Astrocyte (in vitro differentiated cells and primary cell): ENCODE measurements at regions not wholly inside any gene's neighbourhood (a gene's known extent, or its start where the extent isn't known, plus 50 kb on each side); places are given as distances from the start of the nearest gene placed in this dataset.

Experiments used
- DNase-seq: peaks from one replicate; pipeline ENCODE4 v3.0.0-alpha.2; 2010; ENCODE audit warnings: low read depth
- FAIRE-seq: peaks from 2 replicates; lab custom pipeline; 2011; peaks lifted over from hg19 to GRCh38; lab: Jason Lieb, UNC
- H2AFZ ChIP-seq: 2 replicates; pipeline ENCODE4 v1.6.0; 2012; ENCODE audit warnings: low read depth, low read length, inconsistent platforms
- H3K27ac ChIP-seq: 2 replicates; pipeline ENCODE4 v1.5.1; 2011; ENCODE audit warnings: low read depth, low read length, inconsistent platforms
- H3K27me3 ChIP-seq: 2 replicates; pipeline ENCODE4 v1.6.0; 2011; ENCODE audit warnings: low read length, inconsistent platforms; ENCODE audit not compliant: insufficient read depth
- H3K36me3 ChIP-seq: 2 replicates; pipeline ENCODE4 v1.5.1; 2011; ENCODE audit warnings: low read length, inconsistent platforms; ENCODE audit not compliant: insufficient read depth
- H3K4me1 ChIP-seq: 2 replicates; pipeline ENCODE4 v1.5.1; 2011; ENCODE audit warnings: low read length, inconsistent platforms; ENCODE audit not compliant: insufficient read depth
- H3K4me2 ChIP-seq: 2 replicates; pipeline ENCODE4 v1.6.0; 2012; ENCODE audit warnings: low read length, inconsistent platforms
- H3K4me3 ChIP-seq: 2 replicates; pipeline ENCODE4 v1.5.1; 2011; ENCODE audit warnings: low read depth, mild to moderate bottlenecking, low read length, inconsistent platforms; ENCODE audit not compliant: insufficient read depth
- H3K79me2 ChIP-seq: 2 replicates; pipeline ENCODE4 v1.6.0; 2012; ENCODE audit warnings: mild to moderate bottlenecking, low read length, inconsistent platforms; ENCODE audit not compliant: insufficient read depth
- H3K9ac ChIP-seq: 2 replicates; pipeline ENCODE4 v1.6.0; 2012; ENCODE audit warnings: mild to moderate bottlenecking, low read length, inconsistent platforms
- H3K9me3 ChIP-seq: 2 replicates; pipeline ENCODE4 v1.5.1; 2012; ENCODE audit warnings: low read depth, mild to moderate bottlenecking, low read length, inconsistent platforms; ENCODE audit not compliant: insufficient read depth
- H4K20me1 ChIP-seq: 2 replicates; pipeline ENCODE4 v1.6.0; 2012; ENCODE audit warnings: low read length, inconsistent platforms; ENCODE audit not compliant: insufficient read depth
- H3K27ac Mint-ChIP-seq: one replicate; pipeline ENCODE4 v1.8.0; 2021; ENCODE audit warnings: mild to moderate bottlenecking, mixed read lengths; ENCODE audit not compliant: unreplicated experiment
- H3K27me3 Mint-ChIP-seq: one replicate; pipeline ENCODE4 v1.8.0; 2021; ENCODE audit warnings: low read depth, mixed read lengths; ENCODE audit not compliant: unreplicated experiment
- H3K36me3 Mint-ChIP-seq: one replicate; pipeline ENCODE4 v1.8.0; 2021; ENCODE audit warnings: low read depth, mixed read lengths; ENCODE audit not compliant: unreplicated experiment
- H3K4me1 Mint-ChIP-seq: one replicate; pipeline ENCODE4 v1.8.0; 2021; ENCODE audit warnings: low read depth, mixed read lengths; ENCODE audit not compliant: unreplicated experiment
- H3K4me3 Mint-ChIP-seq: one replicate; pipeline ENCODE4 v1.8.0; 2021; ENCODE audit warnings: mild to moderate bottlenecking, moderate library complexity, mixed read lengths; ENCODE audit not compliant: unreplicated experiment
- H3K9me3 Mint-ChIP-seq: one replicate; pipeline ENCODE4 v1.8.0; 2021; ENCODE audit warnings: mild to moderate bottlenecking, mixed read lengths; ENCODE audit not compliant: unreplicated experiment
- CTCF ChIP-seq: IDR thresholded peaks from 2 replicates; pipeline ENCODE4 v1.5.1; 2011; ENCODE audit warnings: low read depth, mild to moderate bottlenecking, inconsistent platforms, low read length, moderate library complexity; ENCODE audit not compliant: insufficient read depth
- EZH2 ChIP-seq: IDR thresholded peaks from 2 replicates; pipeline ENCODE4 v1.6.1; 2012; ENCODE audit warnings: mild to moderate bottlenecking, low read length, inconsistent platforms; ENCODE audit not compliant: insufficient read depth

- H3K36me3 ChIP-seq, result no peaks in the 10 kb centered on the region
- Mint-ChIP-seq H3K27me3 (no peaks in the 10 kb centered on the region), H3K4me3 (no peak overlapping the region), H3K27ac (no peak overlapping the region), H3K36me3 (no peaks in the 10 kb centered on the region), H3K4me1 (peaks cover 3% of the 10 kb centered on the region), H3K9me3 (peaks cover 2% of the 10 kb centered on the region)
- FAIRE-seq (no peak), DNase-seq (peak; percentile 78)
- no peaks in the 10 kb centered on the region for H4K20me1 ChIP-seq
- H2AFZ ChIP-seq, result no peak overlapping the region
- H3K9ac ChIP-seq, result no peak overlapping the region
- H3K27ac ChIP-seq, result no peak overlapping the region
- H3K9me3 ChIP-seq, result no peaks in the 10 kb centered on the region
- H3K4me3 ChIP-seq, result no peak overlapping the region
- no peak overlapping the region for H3K4me2 ChIP-seq
- TF ChIP-seq EZH2 (no peak), CTCF (no peak)
- H3K79me2 ChIP-seq, result no peaks in the 10 kb centered on the region
- no peaks in the 10 kb centered on the region for H3K27me3 ChIP-seq
- no peaks in the 10 kb centered on the region for H3K4me1 ChIP-seq
Measured at GRCh38 chr11:22479208-22479607, 141.0 kb downstream of the SLC17A6 start.

GRCh38 chr11:22478169-22478568, 140.0 kb downstream of the SLC17A6 start:
- Histone ChIP-seq H3K4me2 (no peak overlapping the region), H3K9ac (no peak overlapping the region), H3K27ac (no peak overlapping the region), H3K36me3 (no peaks in the 10 kb centered on the region), H3K27me3 (no peaks in the 10 kb centered on the region), H3K4me1 (no peaks in the 10 kb centered on the region), H4K20me1 (no peaks in the 10 kb centered on the region), H2AFZ (no peak overlapping the region), H3K9me3 (no peaks in the 10 kb centered on the region), H3K4me3 (no peak overlapping the region), H3K79me2 (no peaks in the 10 kb centered on the region)
- no peak overlapping the region for H3K27ac Mint-ChIP-seq
- H3K4me1 Mint-ChIP-seq, result peaks cover 3% of the 10 kb centered on the region
- TF ChIP-seq EZH2 (no peak), CTCF (no peak)
- DNase-seq, result no peak
- no peak overlapping the region for H3K4me3 Mint-ChIP-seq
- peaks cover 2% of the 10 kb centered on the region for H3K9me3 Mint-ChIP-seq
- H3K27me3 Mint-ChIP-seq, result no peaks in the 10 kb centered on the region
- H3K36me3 Mint-ChIP-seq, result no peaks in the 10 kb centered on the region
- no peak for FAIRE-seq

GRCh38 chr11:22477312-22477711, 139.1 kb downstream of the SLC17A6 start:
- Histone ChIP-seq H3K36me3 (no peaks in the 10 kb centered on the region), H4K20me1 (no peaks in the 10 kb centered on the region), H3K4me2 (no peak overlapping the region), H3K9me3 (no peaks in the 10 kb centered on the region), H2AFZ (no peak overlapping the region), H3K4me3 (no peak overlapping the region), H3K9ac (no peak overlapping the region), H3K27ac (no peak overlapping the region), H3K27me3 (no peaks in the 10 kb centered on the region), H3K79me2 (no peaks in the 10 kb centered on the region), H3K4me1 (no peaks in the 10 kb centered on the region)
- H3K27ac Mint-ChIP-seq, result no peak overlapping the region
- peaks cover 2% of the 10 kb centered on the region for H3K9me3 Mint-ChIP-seq
- TF ChIP-seq EZH2 (no peak), CTCF (no peak)
- no peaks in the 10 kb centered on the region for H3K36me3 Mint-ChIP-seq
- no peaks in the 10 kb centered on the region for H3K27me3 Mint-ChIP-seq
- no peak overlapping the region for H3K4me3 Mint-ChIP-seq
- no peak for DNase-seq
- FAIRE-seq, result no peak
- H3K4me1 Mint-ChIP-seq, result peaks cover 3% of the 10 kb centered on the region
